NCI-H748 (cell line): ENCODE measurements at regions not wholly inside any gene's neighbourhood (a gene's known extent, or its start where the extent isn't known, plus 50 kb on each side); places are given as distances from the start of the nearest gene placed in this dataset.

ENCODE experiments used
- DNase-seq: peaks from one replicate; lab custom pipeline; 2025; ENCODE audit not compliant: unreplicated experiment; lab: John Stamatoyannopoulos, UW

DNA sequence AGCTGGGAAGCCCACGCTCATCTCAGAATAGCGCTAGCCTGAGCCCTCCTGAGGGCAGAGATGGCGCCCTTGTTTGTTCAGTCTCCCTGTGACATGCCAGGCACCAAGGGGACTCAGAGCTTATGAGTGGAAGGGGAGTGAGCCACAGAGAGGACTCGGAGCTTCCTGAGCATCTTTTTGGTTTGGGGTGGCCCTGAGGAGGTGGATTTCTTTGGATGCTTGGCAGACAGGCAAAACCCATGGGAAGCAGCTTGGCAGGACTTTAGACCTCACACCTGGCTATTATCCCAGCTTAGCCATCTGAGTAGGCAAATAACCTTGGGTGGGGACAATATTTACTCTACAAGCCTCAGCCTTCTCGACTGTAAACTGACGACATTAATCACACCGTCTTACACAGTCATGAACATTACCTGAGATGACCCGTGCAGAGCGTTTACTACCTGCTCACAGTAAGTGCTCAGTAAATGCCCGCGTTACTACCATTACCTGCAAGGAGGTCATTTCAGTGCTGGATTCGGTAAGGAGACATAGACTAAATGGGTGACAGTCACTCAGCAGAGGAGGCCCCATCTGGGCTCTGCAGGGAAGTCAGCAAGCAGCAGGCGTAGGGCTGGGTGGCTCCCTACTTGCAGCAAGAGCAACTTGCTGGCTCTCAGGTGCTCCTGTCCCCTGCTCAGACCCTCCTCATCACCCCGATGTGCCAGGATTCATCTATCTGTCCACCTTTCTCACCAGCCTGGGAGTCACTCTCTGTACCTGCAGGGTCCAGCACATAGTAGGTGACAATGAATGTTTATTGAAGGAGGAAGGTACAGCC lies 54.9 kb downstream of the KLHDC7A start:
- peak; percentile 89 for DNase-seq

DNA sequence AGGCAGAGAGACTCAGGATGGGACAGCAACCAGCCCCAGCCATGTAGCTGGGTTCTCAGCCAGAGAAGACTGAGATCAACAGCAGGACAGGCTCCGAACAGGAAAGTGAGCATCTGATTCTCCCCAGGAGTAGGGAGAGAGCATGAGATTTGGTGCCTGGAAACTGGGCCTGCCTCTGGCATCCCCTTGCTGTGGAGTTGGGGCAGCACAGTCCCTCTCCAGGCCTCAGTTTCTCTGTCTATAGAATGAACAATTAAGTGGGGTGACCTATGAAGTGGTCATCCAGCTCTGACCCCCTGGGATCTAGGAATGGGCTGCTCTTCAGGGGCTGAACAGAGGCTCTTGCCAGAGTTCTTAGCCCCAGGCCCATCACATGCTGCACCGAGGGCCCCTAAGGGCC lies 55.6 kb downstream of the KLHDC7A start:
- DNase-seq, result no peak

DNA sequence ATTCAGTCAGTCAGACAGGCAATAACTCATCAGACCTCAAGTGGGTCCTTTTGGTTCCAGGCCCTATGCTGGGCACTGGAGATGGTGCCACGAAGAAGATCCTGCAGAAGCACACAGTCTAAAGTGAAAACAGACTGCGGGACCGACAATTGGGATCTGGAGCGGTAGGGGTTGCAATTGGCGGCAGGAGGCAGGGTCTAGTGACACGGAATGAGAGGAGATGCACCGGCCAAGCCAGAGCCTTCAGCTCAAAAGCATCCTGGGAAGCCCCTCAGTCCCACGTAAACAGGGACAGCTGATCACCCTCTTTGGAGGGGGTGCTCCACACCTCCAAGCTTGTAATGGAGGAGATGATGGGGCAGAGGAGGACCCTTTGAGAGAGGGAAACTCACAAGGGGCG lies 56.2 kb downstream of the KLHDC7A start:
- no peak for DNase-seq

DNA sequence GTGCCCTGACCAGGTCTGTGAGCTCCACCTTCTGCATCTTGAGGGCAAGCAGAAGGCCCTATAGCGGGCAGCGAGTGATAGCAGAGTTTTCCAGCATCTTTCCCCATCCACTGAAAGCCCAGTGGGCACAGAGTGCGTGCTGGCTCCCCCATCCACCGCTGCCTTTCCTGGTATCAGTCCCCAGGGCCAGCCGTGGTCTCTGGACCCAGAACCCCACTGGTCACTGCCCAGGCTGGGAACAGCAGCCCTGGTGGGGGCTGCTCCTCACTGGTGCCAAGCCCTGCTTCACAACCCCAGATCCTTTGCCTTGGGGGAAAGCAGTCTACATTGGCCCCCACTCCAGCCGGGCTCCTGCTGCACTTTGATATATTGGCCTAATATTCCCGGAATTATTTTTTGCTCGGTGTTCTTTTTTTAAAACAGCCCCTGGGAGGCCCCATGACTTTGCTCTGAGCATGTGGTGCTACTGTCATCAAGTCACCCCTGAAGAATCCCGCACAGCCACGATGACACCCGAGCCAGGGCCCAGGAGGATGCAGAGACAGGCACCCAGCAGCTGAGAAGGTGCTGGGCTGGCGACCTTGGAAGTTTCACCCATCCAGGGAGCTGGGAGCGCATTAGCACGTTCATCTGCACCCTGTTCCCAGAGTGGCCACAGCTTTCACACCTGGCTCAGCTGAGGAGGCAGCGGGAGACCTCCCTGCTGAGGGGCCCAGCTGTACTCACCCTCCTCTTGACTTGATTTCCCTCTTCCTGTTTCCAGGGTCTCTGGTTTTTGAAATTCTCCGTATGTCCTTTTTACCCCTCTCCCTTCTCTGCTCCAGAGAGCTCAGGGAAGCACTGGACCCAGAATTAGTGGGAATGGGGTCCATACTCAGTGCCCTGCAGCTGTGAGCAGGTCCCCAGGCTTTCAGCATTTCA lies 56.9 kb downstream of the KLHDC7A start:
- no peak for DNase-seq

DNA sequence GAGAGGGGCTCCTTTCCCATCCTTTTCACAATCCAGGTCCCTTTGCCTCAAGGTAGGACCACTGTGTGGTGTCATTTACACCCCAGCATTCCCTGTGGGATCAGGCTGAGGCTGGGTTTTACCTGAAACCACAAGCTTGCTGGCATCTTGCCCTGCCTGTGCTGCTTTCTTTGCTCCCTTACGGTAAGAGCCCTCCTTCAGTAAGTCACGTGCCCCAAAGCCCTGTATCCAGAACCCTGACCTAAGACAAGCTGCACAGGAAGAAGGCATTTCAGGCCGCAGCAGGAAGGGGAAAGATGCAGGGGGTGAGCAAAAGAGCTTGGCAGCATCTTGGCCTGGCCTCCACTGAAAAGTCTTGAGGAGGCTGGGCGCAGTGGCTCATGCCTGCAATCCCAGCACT lies 58.4 kb downstream of the KLHDC7A start:
- no peak for DNase-seq

DNA sequence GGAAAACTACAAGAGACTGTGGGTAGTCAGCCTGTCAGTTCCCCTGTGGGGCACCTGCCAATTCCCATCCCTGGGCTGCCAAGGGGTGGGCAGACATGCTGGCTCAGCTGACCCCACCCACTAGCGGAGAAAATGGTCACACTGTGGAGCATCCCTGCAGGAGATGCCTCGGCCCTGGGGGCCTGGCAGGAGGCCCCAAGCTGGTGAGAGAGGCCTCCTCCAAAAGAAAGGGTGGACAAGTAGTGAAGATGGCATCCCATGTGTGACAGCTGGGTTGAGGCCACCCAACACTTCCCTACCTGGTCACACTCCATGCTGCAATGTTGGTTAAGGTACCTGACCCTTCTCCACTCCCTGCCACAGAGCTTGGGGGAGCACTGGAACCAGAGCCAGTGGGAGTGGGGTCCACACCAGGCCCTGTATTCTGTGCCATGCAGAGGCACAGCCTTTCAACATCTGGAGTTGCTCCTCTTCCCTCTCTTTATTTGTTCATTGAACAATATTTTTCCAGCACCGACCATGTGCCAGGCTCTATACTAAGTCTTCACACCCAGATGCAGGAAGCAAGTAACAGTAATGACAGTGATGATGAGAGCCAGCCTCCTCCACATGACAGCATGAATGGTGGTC lies 59.5 kb downstream of the KLHDC7A start:
- DNase-seq, result no peak

DNA sequence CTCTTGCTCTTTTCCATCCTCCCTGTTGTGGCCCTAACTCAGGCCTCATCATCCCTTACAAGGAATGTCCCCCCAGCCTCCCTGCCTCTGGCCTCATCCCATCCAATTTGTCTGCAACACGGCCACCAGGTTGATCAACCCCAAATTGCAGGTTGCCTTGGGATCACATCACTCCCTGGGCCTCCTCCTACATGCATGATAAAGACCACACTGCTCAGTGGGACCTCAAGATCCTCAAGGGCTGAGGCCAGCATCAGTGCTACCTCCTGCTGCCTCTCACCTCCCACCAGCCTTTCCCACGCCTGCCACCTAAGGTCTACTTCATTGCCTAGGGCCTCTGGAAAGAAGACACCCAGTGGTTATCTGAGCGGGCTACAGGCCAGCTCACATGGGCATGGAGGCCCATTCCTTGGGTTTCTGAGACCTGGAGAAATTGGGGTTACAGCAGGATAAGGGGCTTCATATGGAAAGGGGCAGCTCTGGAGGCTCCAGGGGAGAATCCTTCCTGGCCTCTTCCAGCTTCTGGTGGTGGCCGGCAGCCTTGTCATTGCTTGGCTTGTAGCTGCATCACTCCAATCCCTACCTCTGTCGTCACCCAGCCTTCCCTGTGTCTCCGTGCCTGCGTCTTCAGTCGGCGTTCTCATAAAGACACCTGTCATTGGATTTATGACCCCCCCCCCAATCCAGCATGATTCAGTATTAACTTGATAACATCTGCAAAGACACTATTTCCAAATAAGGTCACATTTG lies 60.5 kb downstream of the KLHDC7A start:
- DNase-seq, result no peak

DNA sequence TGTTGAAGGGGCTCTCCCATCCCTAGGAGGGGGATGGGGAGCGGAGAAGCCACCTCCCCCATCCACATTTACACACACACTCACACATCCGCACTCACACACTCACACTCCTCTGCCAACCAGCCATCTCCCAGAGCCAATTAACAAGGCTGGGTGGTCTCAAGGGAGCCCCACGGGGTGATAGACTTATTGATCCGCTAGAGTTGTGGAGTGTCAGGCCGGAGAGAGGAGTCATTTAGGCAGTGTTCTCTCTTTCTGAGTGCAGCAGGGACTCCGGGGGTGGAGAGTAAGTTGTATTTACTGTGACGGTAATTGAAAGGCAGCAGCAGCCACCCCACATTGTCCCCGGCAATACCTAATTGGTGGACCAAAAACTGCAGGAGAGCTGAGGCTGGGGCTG lies 61.6 kb downstream of the KLHDC7A start:
- DNase-seq, result no peak

DNA sequence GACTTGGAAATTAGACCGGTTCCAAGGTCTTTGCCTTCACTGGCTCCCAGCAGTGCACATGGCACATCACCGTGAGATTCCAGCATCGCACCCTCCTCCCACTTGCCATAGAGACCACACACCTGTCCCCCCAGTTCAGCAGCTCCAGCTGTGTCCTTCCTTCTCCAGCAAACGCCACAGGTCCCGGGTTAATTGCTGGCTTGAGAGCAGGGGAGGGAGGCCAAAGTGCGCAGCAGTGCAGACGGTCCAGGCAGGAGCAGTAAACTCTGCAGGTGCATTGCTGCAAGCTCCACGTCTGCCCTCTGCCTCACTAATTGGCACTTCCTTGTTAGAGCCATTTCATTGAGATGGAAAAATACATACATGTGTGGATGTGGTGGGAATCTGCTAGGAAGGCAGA lies 65.3 kb downstream of the KLHDC7A start:
- peak; percentile 10 for DNase-seq

DNA sequence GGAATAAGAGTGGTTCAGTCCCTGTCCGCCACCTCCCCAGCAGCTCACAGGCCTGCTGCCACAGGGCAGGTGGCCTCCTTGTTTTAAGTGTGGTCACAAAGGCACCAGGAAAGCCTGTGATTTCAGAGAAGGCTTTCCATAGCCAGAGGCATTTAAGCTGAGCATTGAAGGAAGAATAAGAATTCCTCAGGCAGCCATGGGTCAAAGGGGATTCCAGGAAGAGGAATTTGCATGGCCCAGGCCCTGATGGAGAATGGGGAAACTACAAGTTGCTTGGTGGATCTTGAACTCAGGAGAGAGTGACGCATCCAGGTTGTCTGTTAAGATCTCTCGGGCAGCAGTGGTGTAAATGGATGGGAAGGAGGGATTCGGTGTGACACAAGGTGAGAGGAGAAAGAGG lies 66.7 kb downstream of the KLHDC7A start:
- DNase-seq, result no peak

DNA sequence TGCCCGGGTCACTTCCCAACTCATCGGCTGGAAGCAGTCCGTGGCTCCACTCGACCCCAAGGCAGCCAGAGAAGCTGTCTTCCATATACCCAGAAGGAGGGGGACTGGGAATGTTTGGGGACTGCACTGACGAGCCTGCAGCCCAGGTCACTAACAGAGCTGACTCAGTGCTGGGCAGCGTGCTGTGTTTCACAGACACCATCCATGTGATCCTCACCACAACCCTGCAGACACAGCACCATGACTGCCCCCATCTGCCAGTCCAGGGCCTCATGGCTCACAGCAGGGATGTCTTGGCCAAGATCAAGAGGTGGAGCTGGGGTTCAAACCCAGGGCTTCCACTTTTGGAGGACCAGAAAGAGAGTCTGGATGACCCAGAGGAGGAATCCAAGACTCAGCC lies 67.9 kb downstream of the KLHDC7A start:
- DNase-seq, result no peak

DNA sequence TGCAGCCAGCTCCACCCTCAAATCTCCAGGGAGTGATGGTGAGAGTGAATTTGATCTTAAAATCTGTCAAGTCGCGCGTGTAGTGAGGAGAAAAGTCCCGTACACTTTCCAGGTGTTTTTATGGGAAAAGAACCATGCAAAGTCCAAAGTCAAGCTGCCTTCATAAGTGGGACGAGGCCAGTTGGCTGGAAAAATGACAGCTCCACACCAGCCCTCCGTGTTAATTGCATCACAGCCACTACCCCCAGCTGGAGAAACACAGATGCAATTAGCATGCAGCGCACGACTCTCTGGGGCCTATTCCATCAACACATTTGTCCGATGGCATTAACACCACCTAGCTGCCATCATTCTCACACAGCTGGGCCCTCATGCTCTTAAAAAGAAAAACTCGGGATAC lies 68.4 kb downstream of the KLHDC7A start:
- no peak for DNase-seq

DNA sequence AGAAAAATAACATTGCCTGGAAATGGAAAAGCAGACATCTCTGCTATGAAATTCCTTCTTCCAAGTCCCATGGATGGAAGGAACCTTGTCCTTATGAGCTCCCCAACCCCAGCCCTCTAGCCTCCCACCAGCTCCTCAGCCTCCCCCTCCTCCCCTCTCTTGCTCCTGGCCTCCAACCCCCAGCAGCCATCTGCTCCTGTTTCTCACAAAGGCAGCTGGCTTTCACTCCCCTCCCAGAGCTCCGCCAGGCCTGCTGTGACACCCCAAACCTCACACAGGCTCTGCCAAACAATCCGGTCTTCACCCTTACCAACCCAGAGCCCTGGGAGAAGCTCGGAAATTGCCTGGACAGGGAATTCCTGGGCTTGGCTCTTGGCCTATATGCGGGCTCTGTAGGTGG lies 69.2 kb downstream of the KLHDC7A start:
- no peak for DNase-seq

DNA sequence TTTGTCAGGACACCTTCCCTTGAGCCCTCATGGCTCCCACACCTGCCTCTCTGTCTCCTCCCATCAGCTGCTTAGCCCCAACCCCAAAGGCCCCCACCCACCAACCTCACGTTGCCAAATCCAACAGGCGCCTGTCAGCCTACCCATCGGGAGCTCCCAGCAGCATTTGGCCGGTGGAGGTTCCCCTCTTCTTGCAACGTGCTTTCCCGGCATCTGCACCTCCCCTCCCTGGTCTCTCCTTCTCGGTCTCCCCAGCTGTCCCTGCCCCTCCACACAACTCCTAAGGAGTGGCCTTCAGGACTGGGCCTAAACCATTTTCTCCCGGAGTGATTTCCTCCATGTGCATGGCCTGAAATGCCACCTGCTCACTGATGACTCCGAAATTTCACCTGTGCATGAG lies 71.9 kb downstream of the KLHDC7A start:
- no peak for DNase-seq

DNA sequence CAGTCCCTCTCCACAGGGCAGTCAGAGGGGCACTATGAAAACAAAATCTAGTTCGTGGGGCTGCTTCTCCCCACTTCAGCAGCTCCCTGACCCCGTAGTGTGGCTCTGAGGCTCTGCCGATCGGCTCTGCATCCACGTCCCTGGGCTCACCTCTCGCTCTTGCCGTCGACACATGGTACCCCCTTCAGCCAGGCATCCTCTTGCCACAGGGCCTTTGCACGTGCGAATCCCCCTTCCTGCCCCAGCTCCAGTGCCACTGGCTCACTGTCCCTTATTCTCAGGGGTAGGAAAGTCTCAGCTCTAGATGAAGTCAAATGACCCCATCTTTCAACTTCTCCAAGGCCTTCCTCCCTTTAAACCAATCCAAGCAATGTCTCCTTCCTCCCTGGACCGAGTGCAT lies 72.7 kb downstream of the KLHDC7A start:
- DNase-seq, result no peak

DNA sequence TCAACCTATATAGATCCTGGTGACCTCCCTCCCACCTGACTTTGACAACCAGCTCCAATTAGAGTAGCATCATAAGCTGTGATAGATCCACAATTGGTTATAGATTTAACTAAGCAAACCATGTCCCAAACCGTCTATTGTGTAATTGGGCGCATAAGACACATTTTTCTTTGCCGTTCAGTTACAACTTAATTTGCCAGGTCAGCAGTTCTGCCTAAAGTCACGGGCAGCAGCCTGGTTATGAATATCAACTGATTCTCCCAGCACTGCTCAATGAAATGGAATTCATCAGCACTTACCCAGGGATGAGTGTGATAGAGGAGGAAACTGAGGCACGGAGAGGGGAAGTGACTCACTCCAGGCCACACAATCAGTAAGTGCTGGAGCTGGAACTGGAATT lies 73.4 kb downstream of the KLHDC7A start:
- no peak for DNase-seq

DNA sequence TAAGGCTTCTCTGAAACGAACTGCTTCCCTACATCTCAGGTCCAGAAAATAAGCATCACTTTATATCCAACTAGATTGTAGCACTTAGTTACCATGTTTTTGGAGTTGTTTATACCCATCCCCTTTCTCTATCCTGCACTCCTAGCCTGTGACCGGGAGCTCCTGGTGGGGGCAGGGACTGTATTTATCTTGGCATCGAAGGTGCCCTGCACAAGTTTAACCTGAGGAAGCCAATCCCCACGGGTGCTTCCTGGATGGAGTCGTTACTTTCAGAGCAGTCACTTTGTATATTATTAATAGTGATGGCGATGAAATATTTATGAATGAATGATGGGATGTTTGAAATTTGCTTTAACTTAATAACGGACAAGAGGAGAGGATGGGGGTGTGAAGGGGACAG lies 73.9 kb downstream of the KLHDC7A start:
- no peak for DNase-seq

DNA sequence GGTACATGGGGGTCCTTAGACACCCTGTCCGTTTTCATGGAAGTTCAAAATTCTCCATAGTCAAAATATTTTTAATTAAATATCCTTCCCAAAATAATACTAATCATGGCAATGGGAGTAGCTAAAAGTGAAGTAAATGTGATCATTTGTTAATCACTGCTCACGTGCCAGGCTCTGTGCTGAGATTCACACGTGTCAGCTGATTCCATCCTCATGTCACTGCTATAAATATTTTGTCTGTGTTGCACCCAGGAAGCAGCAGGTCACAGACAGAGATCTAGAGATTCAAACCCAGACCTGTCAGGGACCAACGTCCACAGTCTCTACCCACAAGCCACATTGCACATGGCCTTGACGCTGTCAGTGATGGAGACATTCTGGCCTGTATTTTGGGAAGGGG lies 74.3 kb downstream of the KLHDC7A start:
- DNase-seq, result no peak

DNA sequence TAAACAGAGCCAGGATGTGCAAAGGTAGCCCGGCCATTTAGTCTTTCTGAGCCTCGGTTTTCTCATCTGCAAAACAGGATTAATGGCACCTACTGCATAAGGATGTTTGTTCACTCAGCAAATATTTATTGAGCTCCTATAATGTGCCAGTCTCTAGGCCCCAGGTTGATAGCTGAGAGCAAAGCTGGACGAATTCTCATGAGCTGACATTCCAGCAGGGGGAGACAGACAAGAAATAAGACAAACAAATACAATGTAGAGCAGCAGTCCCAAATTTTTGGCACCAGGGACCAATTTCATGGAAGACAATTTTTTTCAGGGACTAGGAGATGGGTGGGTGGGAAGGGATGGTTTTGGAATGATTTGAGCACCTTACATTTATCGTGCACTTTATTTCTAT lies 74.3 kb upstream of the PAX7 start:
- peak; percentile 27 for DNase-seq

DNA sequence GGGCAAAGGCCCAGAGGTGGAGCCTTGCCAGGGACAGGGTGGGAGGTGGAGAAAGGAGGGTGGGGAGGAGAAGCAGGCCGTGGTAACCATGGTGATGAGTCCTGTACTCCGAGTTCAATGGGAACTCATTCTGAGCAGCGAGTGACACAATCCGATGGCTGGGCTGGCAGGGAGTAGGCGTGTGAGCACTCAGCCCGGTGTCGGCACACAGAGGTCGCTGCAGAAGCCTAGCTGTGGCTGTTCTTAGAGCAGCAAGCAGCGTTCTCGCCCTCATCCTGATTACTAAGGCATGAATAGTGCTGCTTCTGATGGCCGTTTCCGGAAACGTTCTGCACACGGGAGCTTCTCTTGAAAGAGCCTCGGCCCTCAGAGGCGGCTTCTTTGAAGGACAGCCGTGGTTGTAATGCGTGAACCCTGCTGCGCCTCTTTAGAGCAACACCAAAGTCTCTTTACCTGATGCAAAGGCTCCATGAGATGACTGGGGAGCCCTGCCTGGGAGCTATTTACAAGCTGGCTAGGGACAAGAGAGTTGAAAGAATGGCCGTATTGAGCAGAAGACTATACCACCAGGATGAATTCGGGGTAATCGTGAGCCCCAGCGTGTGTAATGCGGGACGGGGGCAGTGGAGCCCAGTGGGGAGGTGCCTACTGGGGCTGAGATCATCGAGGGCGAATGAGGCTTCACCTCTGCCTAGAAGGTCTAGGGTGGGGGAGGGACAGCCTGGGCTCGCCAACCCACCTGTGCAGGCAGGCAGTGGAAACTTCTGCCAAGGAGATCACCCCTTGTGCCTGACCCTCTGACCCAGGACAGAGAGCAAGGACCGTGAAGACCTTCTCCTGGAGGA lies 72.8 kb upstream of the PAX7 start:
- DNase-seq, result peak; percentile 83
